Type B pancreatic cell (in vitro differentiated cells): ENCODE measurements at regions not wholly inside any gene's neighbourhood (a gene's known extent, or its start where the extent isn't known, plus 50 kb on each side); places are given as distances from the start of the nearest gene placed in this dataset.

Experiments
- DNase-seq: peaks from one replicate; pipeline ENCODE4 v3.0.0; 2021; ENCODE audit warnings: mixed read lengths; ENCODE audit not compliant: unreplicated experiment; ENCODE audit errors: extremely low spot score
- H3K27ac Mint-ChIP-seq: 2 replicates; pipeline ENCODE4 v1.8.0; 2021; ENCODE audit warnings: mild to moderate bottlenecking, mixed read lengths
- H3K27me3 Mint-ChIP-seq: 2 replicates; pipeline ENCODE4 v1.8.0; 2021; ENCODE audit warnings: mixed read lengths
- H3K36me3 Mint-ChIP-seq: 2 replicates; pipeline ENCODE4 v1.8.0; 2021; ENCODE audit warnings: mixed read lengths
- H3K4me1 Mint-ChIP-seq: one replicate; pipeline ENCODE4 v1.8.0; 2021; ENCODE audit warnings: mixed read lengths; ENCODE audit not compliant: unreplicated experiment
- H3K4me3 Mint-ChIP-seq: 2 replicates; pipeline ENCODE4 v1.8.0; 2021; ENCODE audit warnings: mild to moderate bottlenecking, mixed read lengths
- H3K9me3 Mint-ChIP-seq: 2 replicates; pipeline ENCODE4 v1.8.0; 2021; ENCODE audit warnings: mixed read lengths
- CTCF ChIP-seq: fragments of 200-600 bp; sonication (generic); conservative IDR thresholded peaks from 2 replicates; pipeline ENCODE4 v1.5.0; 2021; ENCODE audit warnings: antibody characterized with exemption, mild to moderate bottlenecking

GRCh38 chr18:76672627-76673026 lies 149.7 kb upstream of the ZNF236 start:
- H3K4me1 Mint-ChIP-seq = peaks cover 4% of the 10 kb centered on the region
- H3K27me3 Mint-ChIP-seq = no peaks in the 10 kb centered on the region
- DNase-seq = no peak
- no peaks in the 10 kb centered on the region for H3K9me3 Mint-ChIP-seq
- no peak for TF ChIP-seq CTCF
- no peak overlapping the region for H3K4me3 Mint-ChIP-seq
- H3K27ac Mint-ChIP-seq = no peak overlapping the region
- H3K36me3 Mint-ChIP-seq = no peaks in the 10 kb centered on the region

- H3K4me3 Mint-ChIP-seq = no peak overlapping the region
- no peaks in the 10 kb centered on the region for H3K36me3 Mint-ChIP-seq
- no peak for TF ChIP-seq CTCF
- no peaks in the 10 kb centered on the region for H3K27me3 Mint-ChIP-seq
- peaks cover 4% of the 10 kb centered on the region for H3K4me1 Mint-ChIP-seq
- DNase-seq = no peak
- H3K9me3 Mint-ChIP-seq = no peaks in the 10 kb centered on the region
- H3K27ac Mint-ChIP-seq = no peak overlapping the region
These were observed 151.6 kb upstream of the ZNF236 start for GRCh38 chr18:76670564-76671288.

- TF ChIP-seq CTCF = no peak
- Mint-ChIP-seq H3K36me3 (no peaks in the 10 kb centered on the region), H3K9me3 (no peaks in the 10 kb centered on the region), H3K27ac (no peak overlapping the region), H3K27me3 (no peaks in the 10 kb centered on the region), H3K4me1 (no peaks in the 10 kb centered on the region), H3K4me3 (no peak overlapping the region)
- DNase-seq = peak; percentile 36
These were observed 153.8 kb upstream of the ZNF236 start for GRCh38 chr18:76668546-76668945.

- TF ChIP-seq CTCF = no peak
- no peak overlapping the region for H3K4me3 Mint-ChIP-seq
- no peaks in the 10 kb centered on the region for H3K9me3 Mint-ChIP-seq
- no peak overlapping the region for H3K27ac Mint-ChIP-seq
- DNase-seq = peak; percentile 32
- no peaks in the 10 kb centered on the region for H3K36me3 Mint-ChIP-seq
- H3K4me1 Mint-ChIP-seq = no peaks in the 10 kb centered on the region
- H3K27me3 Mint-ChIP-seq = no peaks in the 10 kb centered on the region
These were observed 154.2 kb upstream of the ZNF236 start for GRCh38 chr18:76668119-76668518.

GRCh38 chr18:76667603-76668002 lies 154.8 kb upstream of the ZNF236 start:
- no peaks in the 10 kb centered on the region for H3K4me1 Mint-ChIP-seq
- no peaks in the 10 kb centered on the region for H3K27me3 Mint-ChIP-seq
- no peak overlapping the region for H3K4me3 Mint-ChIP-seq
- no peak for DNase-seq
- TF ChIP-seq CTCF = no peak
- H3K9me3 Mint-ChIP-seq = no peaks in the 10 kb centered on the region
- H3K27ac Mint-ChIP-seq = no peak overlapping the region
- H3K36me3 Mint-ChIP-seq = no peaks in the 10 kb centered on the region
